ENCODE measurements at regions not wholly inside any gene's neighbourhood (a gene's known extent, or its start where the extent isn't known, plus 50 kb on each side); places are given as distances from the start of the nearest gene placed in this dataset.
A peak's percentile ranks its signal among the peaks of the same experiment; 100 is the strongest.

DNA sequence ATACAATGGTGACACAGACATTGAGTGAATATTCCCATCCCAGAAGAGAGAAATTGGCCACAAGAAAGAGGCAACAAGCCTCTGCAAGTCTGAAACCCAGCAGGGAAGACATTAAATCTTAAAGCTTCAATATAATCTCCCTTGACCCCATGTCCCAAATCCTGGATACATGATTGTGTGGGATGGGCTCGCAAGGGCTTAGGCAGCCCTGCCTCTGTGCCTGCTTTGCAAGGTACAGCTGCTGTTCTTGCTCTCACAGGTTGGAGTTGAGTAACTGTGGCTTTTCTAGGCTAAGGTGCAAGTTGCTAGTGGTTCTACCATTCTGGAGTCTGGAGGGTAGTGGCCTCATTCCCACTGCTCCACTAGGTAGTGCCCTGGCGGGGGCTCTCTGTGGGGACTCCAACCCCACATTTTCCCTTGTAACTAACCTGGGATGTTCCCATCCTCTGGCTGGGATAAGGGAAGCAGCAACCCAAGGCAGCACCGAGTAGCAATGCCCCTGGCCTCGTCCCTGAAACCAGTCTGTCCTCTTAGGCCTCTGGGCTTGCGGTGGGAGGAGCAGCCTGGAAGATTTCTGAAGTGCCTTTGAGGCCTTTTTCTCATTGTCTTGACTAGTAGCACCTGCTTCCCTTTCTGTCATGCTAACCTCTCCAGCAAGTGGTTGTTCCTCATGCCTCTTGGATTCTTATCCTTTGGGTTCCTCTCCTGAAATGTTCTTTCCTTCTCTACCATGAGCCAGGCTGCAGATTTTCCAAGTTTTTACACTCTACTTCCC is 90.0 kb downstream of the FAM174B start:
- DNase-seq = no peak

DNA sequence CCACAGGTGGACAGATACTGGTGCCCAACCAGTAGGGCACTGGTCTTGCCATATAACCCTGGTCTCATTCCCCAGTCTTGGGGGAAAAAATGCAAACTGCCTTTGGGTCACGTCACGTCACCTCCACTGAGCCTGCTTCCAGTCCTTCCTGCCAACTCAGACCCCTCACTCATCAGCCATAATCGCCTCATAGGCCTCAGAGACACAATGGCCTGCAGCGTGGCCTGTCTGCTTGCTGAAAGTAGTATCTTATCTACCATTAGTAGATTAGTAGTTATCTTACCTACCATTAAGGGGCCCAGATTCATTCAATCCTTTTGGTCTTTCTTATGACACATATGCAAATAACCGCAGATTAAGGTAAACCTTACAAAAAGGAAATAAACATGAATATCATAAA is 93.8 kb downstream of the FAM174B start:
- no peak for DNase-seq

DNA sequence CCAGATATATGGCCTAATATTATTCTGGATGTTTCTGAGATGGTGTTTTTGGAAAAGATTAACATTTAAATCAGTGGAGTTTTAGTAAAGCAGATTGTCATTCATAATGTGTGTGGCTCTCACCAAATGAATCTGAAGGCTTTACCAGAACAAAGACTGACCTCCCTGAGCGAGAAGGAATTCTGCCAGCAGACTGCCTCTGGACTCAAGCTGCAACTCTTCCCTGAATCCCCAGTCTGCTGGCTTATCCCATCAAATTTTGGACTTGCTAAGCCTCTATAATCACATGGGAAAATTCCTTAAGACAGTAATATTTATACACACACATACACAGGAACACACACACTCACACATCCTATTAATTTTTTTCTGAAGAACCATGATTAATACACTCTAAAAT is 102.3 kb downstream of the FAM174B start:
- no peak for DNase-seq

- DNase-seq = no peak
Observed at GRCh38 chr15:92545996-92546395, 109.6 kb downstream of the FAM174B start.

GRCh38 chr15:92541291-92542200 is 114.0 kb downstream of the FAM174B start:
- DNase-seq = no peak

- DNase-seq = no peak
Observed at GRCh38 chr15:92538115-92538514, 117.5 kb downstream of the FAM174B start.

DNA sequence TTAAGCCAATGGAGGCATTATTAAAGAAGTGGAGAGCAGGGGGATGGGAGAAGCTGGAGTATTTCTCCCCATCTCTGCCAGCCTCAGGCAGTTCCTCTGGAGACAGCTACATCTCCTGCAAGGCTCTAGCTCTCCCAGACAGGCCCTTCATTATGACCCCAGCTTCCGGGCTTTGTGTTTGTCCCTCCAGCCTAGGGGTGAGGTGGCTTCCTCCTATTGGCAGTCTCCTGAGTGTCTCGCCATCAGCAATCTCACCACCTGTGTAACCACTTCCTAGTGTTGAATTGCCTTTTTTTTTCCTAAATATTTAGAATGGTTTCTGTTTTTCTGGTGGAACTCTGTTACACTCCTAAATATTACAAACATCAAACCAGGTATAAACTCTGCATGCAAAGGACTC is 122.3 kb downstream of the FAM174B start:
- no peak for DNase-seq

DNA sequence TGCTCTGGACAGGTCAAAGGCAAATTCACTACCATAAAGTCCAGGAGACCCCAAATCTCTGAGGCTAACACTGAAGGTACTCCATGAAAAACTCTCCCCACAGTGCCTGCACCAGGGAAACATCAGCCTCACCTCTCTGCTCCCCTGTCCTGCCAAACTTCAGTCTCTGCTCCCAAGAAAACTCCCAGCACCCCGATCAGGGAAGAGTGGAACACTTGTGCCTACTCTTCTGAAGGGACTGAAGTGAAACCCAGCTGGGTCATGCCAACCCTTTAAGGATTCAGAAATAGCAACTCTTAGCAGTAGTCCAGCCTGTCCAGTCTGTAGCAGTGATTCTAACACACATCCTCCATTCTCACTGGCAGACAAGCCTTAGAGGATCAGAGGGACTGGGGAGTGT is 124.2 kb downstream of the FAM174B start:
- no peak for DNase-seq

- DNase-seq = no peak
Observed at GRCh38 chr15:92528736-92529135, 126.8 kb downstream of the FAM174B start.

DNA sequence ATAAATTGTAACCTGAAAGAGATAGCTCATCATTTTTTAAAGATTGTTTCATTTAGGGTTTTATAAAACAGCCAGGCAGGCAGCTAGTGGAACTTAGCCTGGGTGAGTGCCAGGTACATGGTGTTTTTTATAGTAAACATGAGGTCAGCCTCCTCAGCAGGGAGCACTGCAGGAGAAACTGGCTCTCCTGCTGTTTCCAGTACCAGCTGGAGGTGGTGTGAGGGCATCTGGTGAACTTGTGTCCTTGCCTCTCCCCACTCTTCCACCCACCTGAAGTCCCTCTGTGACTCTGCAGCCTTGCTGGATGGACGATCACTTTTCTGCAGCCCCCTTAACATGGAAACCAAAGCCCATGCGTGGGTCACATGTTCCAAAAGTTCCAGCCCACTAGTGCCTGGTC is 128.4 kb downstream of the FAM174B start:
- DNase-seq = no peak

DNA sequence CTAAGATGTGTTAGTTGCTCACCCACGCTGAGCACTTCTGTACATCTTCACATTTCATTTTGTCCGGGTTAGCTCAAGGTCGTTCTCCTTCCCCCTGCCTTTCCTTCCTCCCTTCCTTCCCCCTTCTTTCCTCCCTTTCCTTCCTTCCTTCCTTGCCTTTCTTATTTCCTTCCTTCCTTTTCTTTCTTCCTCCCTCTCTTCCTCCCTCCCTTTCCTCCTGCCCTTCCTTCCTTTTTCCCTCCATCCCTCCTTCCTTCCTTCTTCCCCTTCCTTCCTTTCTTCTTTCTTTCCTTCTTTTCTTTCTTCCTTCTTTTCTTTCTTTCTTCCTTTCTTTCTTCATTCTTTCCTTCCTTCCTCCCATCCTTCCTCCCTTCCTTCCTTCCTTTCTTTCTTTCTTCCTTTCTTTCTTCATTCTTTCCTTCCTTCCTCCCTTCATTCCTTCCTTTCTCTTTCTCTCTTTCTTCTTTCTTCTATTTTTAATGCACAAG is 129.8 kb downstream of the FAM174B start:
- no peak for DNase-seq

GRCh38 chr15:92524874-92525565 is 130.6 kb downstream of the FAM174B start:
- no peak for DNase-seq

GRCh38 chr15:92524161-92524560 is 130.5 kb downstream of the ST8SIA2 start:
- DNase-seq = no peak

GRCh38 chr15:92523176-92523575 is 129.5 kb downstream of the ST8SIA2 start:
- no peak for DNase-seq

DNA sequence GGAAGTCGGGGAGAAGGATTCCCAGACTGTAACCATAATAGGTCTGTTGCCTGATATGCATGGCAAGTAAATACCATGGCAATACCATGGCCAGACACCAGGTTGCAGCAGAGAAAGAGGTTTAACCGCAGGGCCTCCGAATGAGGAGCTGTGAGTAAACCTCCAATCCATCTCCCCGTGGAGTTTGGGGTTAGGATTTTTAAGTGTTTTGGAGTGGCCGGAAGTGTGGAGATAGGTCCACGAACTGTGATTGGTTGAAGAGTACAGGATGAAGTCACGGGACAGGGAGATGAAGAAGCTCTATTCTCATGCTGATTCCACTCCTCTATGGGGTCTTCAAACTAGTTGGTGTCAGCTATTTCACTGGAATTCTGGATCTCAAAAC is 127.9 kb downstream of the ST8SIA2 start:
- DNase-seq = peak; percentile 17

- DNase-seq = no peak
Observed at GRCh38 chr15:92520914-92521623, 127.4 kb downstream of the ST8SIA2 start.

DNA sequence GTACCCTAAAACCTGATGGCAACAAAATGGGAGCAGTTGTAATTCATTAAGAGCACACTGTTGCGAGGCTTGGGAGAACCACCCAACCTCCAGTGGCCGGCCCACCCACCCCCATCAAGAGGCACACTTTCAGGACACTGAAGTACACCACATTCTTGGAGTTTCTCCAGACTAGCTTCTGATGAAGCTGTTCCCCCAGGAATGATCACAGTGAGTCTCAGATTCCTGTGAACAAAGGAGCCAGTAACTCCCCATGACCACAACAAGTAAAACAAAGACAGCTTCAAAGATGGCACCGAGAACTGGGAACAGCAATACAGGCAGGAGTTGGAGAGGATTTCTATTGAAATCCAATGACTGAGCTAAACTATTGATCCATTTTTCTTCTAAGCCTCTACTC is 126.0 kb downstream of the ST8SIA2 start:
- DNase-seq = no peak

All from CD4-positive, alpha-beta T cell treated with Interleukin-4 for 4 hours (primary cell).